H9 (cell line): ENCODE measurements at regions not wholly inside any gene's neighbourhood (a gene's known extent, or its start where the extent isn't known, plus 50 kb on each side); places are given as distances from the start of the nearest gene placed in this dataset.

Source experiments
- DNase-seq: peaks from one replicate; pipeline ENCODE4 v3.0.0-alpha.2; 2017
- H2AFZ ChIP-seq: one replicate; pipeline ENCODE4 v1.6.1; 2013; ENCODE audit warnings: mild to moderate bottlenecking, low read length, control low read depth, moderate library complexity
- H2AK5ac ChIP-seq: 2 replicates; pipeline ENCODE4 v1.6.1; 2013; ENCODE audit warnings: low read length, control low read depth, mixed read lengths; ENCODE audit not compliant: insufficient read length
- H2BK120ac ChIP-seq: one replicate; pipeline ENCODE4 v1.6.1; 2013; ENCODE audit warnings: low read depth, mild to moderate bottlenecking, low read length, control low read depth, inconsistent platforms; ENCODE audit not compliant: poor library complexity, severe bottlenecking
- H2BK12ac ChIP-seq: 2 replicates; pipeline ENCODE4 v1.6.1; 2013; ENCODE audit warnings: low read length, control low read depth, mixed read lengths, low read depth; ENCODE audit not compliant: insufficient read length
- H2BK15ac ChIP-seq: 2 replicates; pipeline ENCODE4 v1.6.1; 2013; ENCODE audit warnings: low read depth, low read length, control low read depth
- H2BK20ac ChIP-seq: one replicate; pipeline ENCODE4 v1.6.1; 2013; ENCODE audit warnings: low read depth, mild to moderate bottlenecking, low read length, control low read depth, inconsistent platforms; ENCODE audit not compliant: poor library complexity, severe bottlenecking
- H2BK5ac ChIP-seq: 2 replicates; pipeline ENCODE4 v1.6.1; 2013; ENCODE audit warnings: low read length, control low read depth, mixed read lengths; ENCODE audit not compliant: insufficient read length
- H3K14ac ChIP-seq: 2 replicates; pipeline ENCODE4 v1.6.1; 2013; ENCODE audit warnings: low read length, control low read depth; ENCODE audit not compliant: insufficient read depth
- H3K18ac ChIP-seq: 2 replicates; pipeline ENCODE4 v1.6.1; 2013; ENCODE audit warnings: low read depth, mild to moderate bottlenecking, mixed read lengths, low read length, control low read depth; ENCODE audit not compliant: insufficient read length
- H3K23ac ChIP-seq: 2 replicates; pipeline ENCODE4 v1.6.1; 2013; ENCODE audit warnings: low read length, control low read depth, mixed read lengths, low read depth; ENCODE audit not compliant: insufficient read length
- H3K23me2 ChIP-seq: 2 replicates; pipeline ENCODE4 v1.6.1; 2013; ENCODE audit warnings: low read depth, mild to moderate bottlenecking, mixed read lengths, low read length, control low read depth; ENCODE audit not compliant: insufficient read length, poor library complexity, severe bottlenecking
- H3K27ac ChIP-seq: 2 replicates; pipeline ENCODE4 v1.5.1; 2013; ENCODE audit warnings: low read length, control low read depth, mixed read lengths, low read depth; ENCODE audit not compliant: insufficient read length
- H3K27me3 ChIP-seq: 2 replicates; pipeline ENCODE4 v1.6.1; 2013; ENCODE audit warnings: low read length, control low read depth, inconsistent platforms; ENCODE audit not compliant: insufficient read depth
- H3K4ac ChIP-seq: 2 replicates; pipeline ENCODE4 v1.6.1; 2013; ENCODE audit warnings: low read depth, mild to moderate bottlenecking, control low read depth, inconsistent platforms, low read length, moderate library complexity
- H3K4me1 ChIP-seq: 2 replicates; pipeline ENCODE4 v1.6.1; 2013; ENCODE audit warnings: low read length, control low read depth, inconsistent platforms; ENCODE audit not compliant: insufficient read depth
- H3K4me2 ChIP-seq: 2 replicates; pipeline ENCODE4 v1.6.1; 2013; ENCODE audit warnings: low read length, control low read depth, mixed read lengths; ENCODE audit not compliant: insufficient read length, insufficient read depth
- H3K56ac ChIP-seq: 2 replicates; pipeline ENCODE4 v1.6.1; 2013; ENCODE audit warnings: low read depth, mild to moderate bottlenecking, mixed read lengths, low read length, control low read depth; ENCODE audit not compliant: insufficient read length
- H3K79me1 ChIP-seq: 2 replicates; pipeline ENCODE4 v1.6.1; 2013; ENCODE audit warnings: low read depth, mild to moderate bottlenecking, moderate library complexity, low read length, control low read depth, inconsistent platforms; ENCODE audit not compliant: insufficient read depth, poor library complexity, severe bottlenecking
- H3K79me2 ChIP-seq: 2 replicates; pipeline ENCODE4 v1.6.1; 2013; ENCODE audit warnings: low read length, control low read depth, inconsistent platforms; ENCODE audit not compliant: insufficient read depth
- H3K9ac ChIP-seq: 2 replicates; pipeline ENCODE4 v1.6.1; 2013; ENCODE audit warnings: low read length, control low read depth, mixed read lengths; ENCODE audit not compliant: insufficient read length; ENCODE audit errors: extremely low read depth
- H3K9me3 ChIP-seq: one replicate; pipeline ENCODE4 v1.6.1; 2013; ENCODE audit warnings: low read depth, low read length, inconsistent platforms; ENCODE audit not compliant: control insufficient read depth
- H3T11ph ChIP-seq: one replicate; pipeline ENCODE4 v1.6.1; 2013; ENCODE audit warnings: mild to moderate bottlenecking, low read length, control low read depth, inconsistent platforms
- H4K20me1 ChIP-seq: one replicate; pipeline ENCODE4 v1.6.1; 2013; ENCODE audit not compliant: control insufficient read depth, insufficient read length, insufficient read depth
- H4K5ac ChIP-seq: 2 replicates; pipeline ENCODE4 v1.6.1; 2013; ENCODE audit warnings: low read depth, mild to moderate bottlenecking, mixed read lengths, low read length, control low read depth; ENCODE audit not compliant: insufficient read length
- H4K8ac ChIP-seq: replicated peaks from 2 replicates; pipeline ENCODE4 v1.6.1; 2013; ENCODE audit warnings: low read length, control low read depth, mixed read lengths, low read depth; ENCODE audit not compliant: insufficient read length
- H4K91ac ChIP-seq: 2 replicates; pipeline ENCODE4 v1.6.1; 2013; ENCODE audit warnings: low read depth, mild to moderate bottlenecking, moderate library complexity, mixed read lengths, low read length, control low read depth; ENCODE audit not compliant: insufficient read length
- H3K27ac Mint-ChIP-seq, 3 experiments: 2 replicates in 2 of 3; 3 replicates in 1 of 3; pipeline ENCODE4 v1.8.0; 2020 to 2021; ENCODE audit warnings: mixed read lengths in 3 of 3, mild to moderate bottlenecking in 1 of 3, moderate library complexity in 1 of 3
- H3K27me3 Mint-ChIP-seq: 2 replicates; pipeline ENCODE4 v1.8.0; 2021; ENCODE audit warnings: low read depth, mild to moderate bottlenecking, moderate library complexity, mixed read lengths
- H3K36me3 Mint-ChIP-seq, 3 experiments: 2 replicates in 2 of 3; 3 replicates in 1 of 3; pipeline ENCODE4 v1.8.0; 2020 to 2021; ENCODE audit warnings: low read depth in 3 of 3, mixed read lengths in 3 of 3; ENCODE audit not compliant: insufficient read depth in 1 of 3
- H3K4me1 Mint-ChIP-seq, 2 experiments: 2 replicates each; pipeline ENCODE4 v1.8.0; 2020; ENCODE audit warnings: mixed read lengths in 2 of 2
- H3K4me3 Mint-ChIP-seq, 2 experiments: 2 replicates in 1 of 2; 3 replicates in 1 of 2; pipeline ENCODE4 v1.8.0; 2020 to 2021; ENCODE audit warnings: mild to moderate bottlenecking in 2 of 2, mixed read lengths in 2 of 2, moderate library complexity in 1 of 2
- H3K9me3 Mint-ChIP-seq, 2 experiments: 2 replicates in 1 of 2; 3 replicates in 1 of 2; pipeline ENCODE4 v1.8.0; 2020; ENCODE audit warnings: mild to moderate bottlenecking in 2 of 2, mixed read lengths in 2 of 2, moderate library complexity in 1 of 2
- CTCF ChIP-seq: fragments of 200-600 bp; sonication (generic); conservative IDR thresholded peaks from 3 replicates; pipeline ENCODE4 v1.8.0; 2021; ENCODE audit warnings: antibody characterized with exemption, mild to moderate bottlenecking
- WGBS: extraction: QIAGEN DNeasy Blood & Tissue Kit; methylation state at CpG from one replicate; pipeline ENCODE4 v1.1.7; 2013; ENCODE audit warnings: missing lambda C conversion rate, low lambda C conversion rate, mixed read lengths; ENCODE audit not compliant: insufficient read length; ENCODE audit errors: extremely low coverage; 5-methylcytosine and 5-hydroxymethylcytosine counted together

- Histone ChIP-seq H3K9me3 (no peaks in the 10 kb centered on the region), H3K9ac (no peak overlapping the region), H3K56ac (no peak overlapping the region), H3K4ac (no peak overlapping the region), H3K14ac (no peak overlapping the region), H4K91ac (no peak overlapping the region), H2BK15ac (no peak overlapping the region), H3K27ac (no peak overlapping the region), H2AK5ac (no peak overlapping the region), H3K23me2 (no peaks in the 10 kb centered on the region), H3K18ac (no peak overlapping the region), H4K8ac (no peak overlapping the region), H2AFZ (no peak overlapping the region), H3K4me2 (no peak overlapping the region), H3K23ac (no peak overlapping the region), H2BK20ac (no peak overlapping the region), H3K4me1 (peaks cover 6% of the 10 kb centered on the region; the same call in 1 of the 2 replicates), H3K27me3 (no peaks in the 10 kb centered on the region), H2BK12ac (no peak overlapping the region), H3T11ph (no peak overlapping the region), H2BK5ac (no peak overlapping the region), H4K5ac (no peak overlapping the region), H2BK120ac (no peak overlapping the region), H4K20me1 (no peaks in the 10 kb centered on the region), H3K79me1 (no peaks in the 10 kb centered on the region), H3K79me2 (no peaks in the 10 kb centered on the region)
- no peaks in the 10 kb centered on the region for H3K27me3 Mint-ChIP-seq
- H3K4me1 Mint-ChIP-seq = peaks cover 13 to 20% of the 10 kb centered on the region in 2 experiments
- peak; percentile 92 for TF ChIP-seq CTCF
- H3K27ac Mint-ChIP-seq = no peak overlapping the region
- H3K36me3 Mint-ChIP-seq = no peaks in the 10 kb centered on the region
- no peak for DNase-seq
- WGBS = no CpG with 5 or more reads among the region's 6 CpGs
- no peak overlapping the region for H3K4me3 Mint-ChIP-seq
- no peaks in the 10 kb centered on the region for H3K9me3 Mint-ChIP-seq
Measured at GRCh38 chr1:48109390-48110013, 112.3 kb upstream of the TRABD2B start.
